HCT116 (cell line): ENCODE measurements at regions not wholly inside any gene's neighbourhood (a gene's known extent, or its start where the extent isn't known, plus 50 kb on each side); places are given as distances from the start of the nearest gene placed in this dataset.

Source experiments
- ATAC-seq: fragments of 200-7000 bp; cut with Tn5 transposase; 2 replicates; pipeline ENCODE4 v1.9.1; 2020; ENCODE audit warnings: mild to moderate bottlenecking, moderate library complexity
- BruUV-seq: library from RNA; stranded (reverse); fragments of 400-500 nt; replicated peaks from 2 replicates; lab custom pipeline; 2021; lab: Mats Ljungman, UMichigan
- CTCF ChIA-PET: fragments of 300-600 bp; sonication (Branson Sonifier 250); formaldehyde crosslinking; loops from one replicate; lab custom pipeline; 2021; ENCODE audit warnings: antibody characterized with exemption; lab: Charles Lee
- POLR2A ChIA-PET: fragments of 300-600, 350-600 bp; sonication (Branson Sonifier 250); formaldehyde crosslinking; loops from one replicate; lab custom pipeline; 2021; ENCODE audit warnings: antibody characterized with exemption; lab: Charles Lee
- RAD21 ChIA-PET, 2 experiments: fragments of 300-600 bp; sonication (Branson Sonifier 250); formaldehyde crosslinking; loops; one replicate each; lab custom pipeline; 2023; ENCODE audit warnings: low total read pairs in 2 of 2; ENCODE audit not compliant: uncharacterized antibody in 2 of 2, unreplicated experiment in 2 of 2, low non-redundant PET in 1 of 2; lab: Charles Lee
- DNase-seq: peaks from one replicate; pipeline ENCODE4 v3.0.0-alpha.2; 2010; ENCODE audit warnings: low read depth, low spot score
- H2AFZ ChIP-seq: fragments of 200-600 bp; shearing (Covaris generic), sonication (generic); 2 replicates; pipeline ENCODE4 v1.6.1; 2017; ENCODE audit warnings: low read depth, mixed run types, mixed read lengths, antibody characterized with exemption, low read length; ENCODE audit not compliant: poor library complexity, severe bottlenecking
- H3K27ac ChIP-seq: 2 replicates; pipeline ENCODE4 v1.5.1; 2012; ENCODE audit warnings: low read depth, low read length
- H3K27me3 ChIP-seq: fragments of 200-600 bp; sonication (generic); 2 replicates; pipeline ENCODE4 v1.6.1; 2016; ENCODE audit warnings: mixed run types, low read length, mixed read lengths; ENCODE audit not compliant: insufficient read depth
- H3K36me3 ChIP-seq, 2 experiments: fragments of 200-500 bp in 1 of 2; fragments of 200-600 bp in 1 of 2; sonication (Bioruptor generic) in 1 of 2; sonication (generic) in 1 of 2; 2 replicates each; pipeline versions ENCODE4 v1.5.1 to v1.6.1; 2014 to 2016; ENCODE audit warnings: low read length in 2 of 2, inconsistent platforms in 1 of 2, mixed read lengths in 1 of 2, mixed run types in 1 of 2; ENCODE audit not compliant: insufficient read depth in 2 of 2, control insufficient read depth in 1 of 2
- H3K4me1 ChIP-seq, 2 experiments: fragments of 200-600 bp in 1 of 2; sonication (generic) in 1 of 2; 2 replicates each; pipeline versions ENCODE4 v1.5.1 to v1.6.1; 2012 to 2017; ENCODE audit warnings: low read length in 2 of 2, inconsistent platforms in 1 of 2, mild to moderate bottlenecking in 1 of 2, mixed read lengths in 1 of 2, mixed run types in 1 of 2, moderate library complexity in 1 of 2; ENCODE audit not compliant: insufficient read depth in 2 of 2, control insufficient read depth in 1 of 2
- H3K4me2 ChIP-seq: fragments of 200-600 bp; sonication (generic); 2 replicates; pipeline ENCODE4 v1.6.1; 2017; ENCODE audit warnings: mixed run types, low read length, mixed read lengths
- H3K4me3 ChIP-seq, 2 experiments: fragments of 200-600 bp in 1 of 2; sonication (generic) in 1 of 2; replicated peaks in 1 of 2; 2 replicates each; pipeline ENCODE4 v1.5.1; 2011 to 2016; ENCODE audit warnings: low read length in 2 of 2, control low read depth in 1 of 2, low read depth in 1 of 2, mild to moderate bottlenecking in 1 of 2, mixed read lengths in 1 of 2, mixed run types in 1 of 2
- H3K79me2 ChIP-seq: fragments of 200-600 bp; sonication (generic); 2 replicates; pipeline ENCODE4 v1.6.1; 2017; ENCODE audit warnings: mild to moderate bottlenecking, mixed run types, low read length, moderate library complexity, mixed read lengths; ENCODE audit not compliant: insufficient read depth
- H3K9ac ChIP-seq: fragments of 200-600 bp; sonication (generic); 2 replicates; pipeline ENCODE4 v1.6.1; 2016; ENCODE audit warnings: low read length, mixed read lengths
- H3K9me2 ChIP-seq: fragments of 200-600 bp; sonication (generic), shearing (Covaris generic); 2 replicates; pipeline ENCODE4 v1.6.1; 2017; ENCODE audit warnings: mixed run types, mild to moderate bottlenecking, moderate library complexity; ENCODE audit not compliant: insufficient read depth
- H3K9me3 ChIP-seq, 2 experiments: fragments of 200-500 bp in 1 of 2; fragments of 200-600 bp in 1 of 2; sonication (Bioruptor generic) in 1 of 2; sonication (generic) in 1 of 2; 2 replicates each; pipeline ENCODE4 v1.6.1; 2014 to 2017; ENCODE audit warnings: low read length in 2 of 2, mixed read lengths in 2 of 2, inconsistent platforms in 1 of 2, low read depth in 1 of 2, mild to moderate bottlenecking in 1 of 2, mixed run types in 1 of 2, moderate library complexity in 1 of 2; ENCODE audit not compliant: control insufficient read depth in 1 of 2, insufficient read depth in 1 of 2
- H4K20me1 ChIP-seq: fragments of 200-600 bp; sonication (generic), shearing (Covaris generic); 2 replicates; pipeline ENCODE4 v1.6.1; 2017; ENCODE audit warnings: mixed run types, mild to moderate bottlenecking, moderate library complexity; ENCODE audit not compliant: insufficient read depth
- CBX3 ChIP-seq: IDR thresholded peaks from 2 replicates; pipeline ENCODE4 v1.6.1; 2012; ENCODE audit warnings: low read depth
- EGR1 ChIP-seq: IDR thresholded peaks from 2 replicates; pipeline ENCODE4 v1.6.1; 2012; ENCODE audit warnings: low read depth
- EZH2phosphoT487 ChIP-seq: fragments of 200-600 bp; IDR thresholded peaks from 2 replicates; pipeline ENCODE4 v1.6.1; 2018; ENCODE audit warnings: antibody characterized with exemption, borderline replicate concordance
- FOSL1 ChIP-seq: IDR thresholded peaks from 2 replicates; pipeline ENCODE4 v1.6.1; 2012; ENCODE audit warnings: low read depth
- JUND ChIP-seq: IDR thresholded peaks from 2 replicates; pipeline ENCODE4 v1.6.1; 2012
- POLR2AphosphoS5 ChIP-seq: IDR thresholded peaks from 2 replicates; pipeline ENCODE4 v1.6.1; 2011; ENCODE audit warnings: mild to moderate bottlenecking, low read depth, low read length, moderate library complexity
- RAD21 ChIP-seq: IDR thresholded peaks from 2 replicates; pipeline ENCODE4 v1.6.1; 2012; ENCODE audit warnings: low read depth, mild to moderate bottlenecking
- SIN3A ChIP-seq: IDR thresholded peaks from 2 replicates; pipeline ENCODE4 v1.6.1; 2012; ENCODE audit warnings: low read depth
- SP1 ChIP-seq: IDR thresholded peaks from 2 replicates; pipeline ENCODE4 v1.6.1; 2012; ENCODE audit warnings: low read depth
- SRF ChIP-seq: IDR thresholded peaks from 2 replicates; pipeline ENCODE4 v1.6.1; 2012; ENCODE audit warnings: low read depth
- ZFX ChIP-seq: fragments of 450-650 bp; IDR thresholded peaks from 2 replicates; pipeline ENCODE4 v1.6.1; 2017
- intact Hi-C: fragments of 100-400 bp; cut with micrococcal nuclease; formaldehyde crosslinking; loops from 2 replicates; pipeline ENCODE4 v1.10.0; 2022
- TF ChIP-seq, protein P1 (sequence below): IDR thresholded peaks from 2 replicates; pipeline ENCODE4 v1.6.1; 2011; ENCODE audit warnings: mild to moderate bottlenecking, low read length, moderate library complexity; ENCODE audit not compliant: insufficient replicate concordance; ENCODE audit errors: extremely low read depth
- TF ChIP-seq, protein P2 (sequence below), 3 experiments: fragments of 200-600 bp in 1 of 3; sonication (generic) in 1 of 3; IDR thresholded peaks in 2 of 3; conservative IDR thresholded peaks in 1 of 3; 2 replicates each; pipeline ENCODE4 v1.5.1; 2012 to 2017; ENCODE audit warnings: low read depth in 2 of 3, low read length in 2 of 3, antibody characterized with exemption in 1 of 3, borderline replicate concordance in 1 of 3, control low read depth in 1 of 3, mild to moderate bottlenecking in 1 of 3, mixed read lengths in 1 of 3, mixed run types in 1 of 3, moderate library complexity in 1 of 3; ENCODE audit not compliant: insufficient read depth in 1 of 3
- TF ChIP-seq, protein P3 (sequence below): IDR thresholded peaks from 2 replicates; pipeline ENCODE4 v1.6.1; 2012
- TF ChIP-seq, protein P4 (sequence below): IDR thresholded peaks from 2 replicates; pipeline ENCODE4 v1.6.1; 2012; ENCODE audit warnings: low read depth

DNA sequence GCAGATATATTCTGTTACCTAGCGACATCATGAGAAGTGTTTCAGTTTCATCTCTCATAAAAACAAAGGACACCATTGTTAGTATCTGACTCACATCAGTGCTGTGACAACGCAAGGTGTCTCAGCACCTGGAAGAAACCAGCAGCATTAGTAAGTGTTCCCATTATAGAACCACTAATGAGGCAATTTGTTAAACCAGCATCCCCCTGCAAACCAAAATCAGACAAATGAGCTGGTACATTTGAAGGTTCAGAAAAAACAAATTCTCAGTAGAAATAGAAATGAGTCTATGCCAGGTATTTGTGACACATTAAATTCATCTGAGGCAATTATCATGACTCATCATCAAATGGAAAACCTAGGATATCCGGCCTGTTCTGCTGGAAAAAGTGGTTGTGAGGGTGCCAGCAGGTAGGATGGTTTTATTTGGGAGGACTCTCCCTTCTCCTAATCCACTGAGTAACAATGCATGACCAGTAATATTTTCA is 151.7 kb downstream of the TMEM200A start (continued):
- TF ChIP-seq, protein P1, sequence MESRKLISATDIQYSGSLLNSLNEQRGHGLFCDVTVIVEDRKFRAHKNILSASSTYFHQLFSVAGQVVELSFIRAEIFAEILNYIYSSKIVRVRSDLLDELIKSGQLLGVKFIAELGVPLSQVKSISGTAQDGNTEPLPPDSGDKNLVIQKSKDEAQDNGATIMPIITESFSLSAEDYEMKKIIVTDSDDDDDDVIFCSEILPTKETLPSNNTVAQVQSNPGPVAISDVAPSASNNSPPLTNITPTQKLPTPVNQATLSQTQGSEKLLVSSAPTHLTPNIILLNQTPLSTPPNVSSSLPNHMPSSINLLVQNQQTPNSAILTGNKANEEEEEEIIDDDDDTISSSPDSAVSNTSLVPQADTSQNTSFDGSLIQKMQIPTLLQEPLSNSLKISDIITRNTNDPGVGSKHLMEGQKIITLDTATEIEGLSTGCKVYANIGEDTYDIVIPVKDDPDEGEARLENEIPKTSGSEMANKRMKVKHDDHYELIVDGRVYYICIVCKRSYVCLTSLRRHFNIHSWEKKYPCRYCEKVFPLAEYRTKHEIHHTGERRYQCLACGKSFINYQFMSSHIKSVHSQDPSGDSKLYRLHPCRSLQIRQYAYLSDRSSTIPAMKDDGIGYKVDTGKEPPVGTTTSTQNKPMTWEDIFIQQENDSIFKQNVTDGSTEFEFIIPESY = no peak
- TF ChIP-seq EGR1 (peak; percentile 31; the same call in 1 of the 2 replicates), SP1 (peak; percentile 90), SIN3A (0 out of 2 replicates have a peak, but pooled peaks have one; percentile 41), FOSL1 (peak; percentile 95), ZFX (no peak), EZH2phosphoT487 (no peak), SRF (peak; percentile 66; the same call in 1 of the 2 replicates), JUND (peak; percentile 91)
- TF ChIP-seq, protein P2, sequence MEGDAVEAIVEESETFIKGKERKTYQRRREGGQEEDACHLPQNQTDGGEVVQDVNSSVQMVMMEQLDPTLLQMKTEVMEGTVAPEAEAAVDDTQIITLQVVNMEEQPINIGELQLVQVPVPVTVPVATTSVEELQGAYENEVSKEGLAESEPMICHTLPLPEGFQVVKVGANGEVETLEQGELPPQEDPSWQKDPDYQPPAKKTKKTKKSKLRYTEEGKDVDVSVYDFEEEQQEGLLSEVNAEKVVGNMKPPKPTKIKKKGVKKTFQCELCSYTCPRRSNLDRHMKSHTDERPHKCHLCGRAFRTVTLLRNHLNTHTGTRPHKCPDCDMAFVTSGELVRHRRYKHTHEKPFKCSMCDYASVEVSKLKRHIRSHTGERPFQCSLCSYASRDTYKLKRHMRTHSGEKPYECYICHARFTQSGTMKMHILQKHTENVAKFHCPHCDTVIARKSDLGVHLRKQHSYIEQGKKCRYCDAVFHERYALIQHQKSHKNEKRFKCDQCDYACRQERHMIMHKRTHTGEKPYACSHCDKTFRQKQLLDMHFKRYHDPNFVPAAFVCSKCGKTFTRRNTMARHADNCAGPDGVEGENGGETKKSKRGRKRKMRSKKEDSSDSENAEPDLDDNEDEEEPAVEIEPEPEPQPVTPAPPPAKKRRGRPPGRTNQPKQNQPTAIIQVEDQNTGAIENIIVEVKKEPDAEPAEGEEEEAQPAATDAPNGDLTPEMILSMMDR (IDR thresholded peaks at IDR 0.05 in 2 of 3, conservative IDR thresholded peaks at IDR 0.05 in 1 of 3; ENCODE audit: borderline replicate concordance in 1 of 3, insufficient read depth in 1 of 3, low read depth in 2 of 3, low read length in 2 of 3) = no peak
- TF ChIP-seq, protein P3, sequence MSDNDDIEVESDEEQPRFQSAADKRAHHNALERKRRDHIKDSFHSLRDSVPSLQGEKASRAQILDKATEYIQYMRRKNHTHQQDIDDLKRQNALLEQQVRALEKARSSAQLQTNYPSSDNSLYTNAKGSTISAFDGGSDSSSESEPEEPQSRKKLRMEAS = peak; percentile 65; the same call in 1 of the 2 replicates

DNA sequence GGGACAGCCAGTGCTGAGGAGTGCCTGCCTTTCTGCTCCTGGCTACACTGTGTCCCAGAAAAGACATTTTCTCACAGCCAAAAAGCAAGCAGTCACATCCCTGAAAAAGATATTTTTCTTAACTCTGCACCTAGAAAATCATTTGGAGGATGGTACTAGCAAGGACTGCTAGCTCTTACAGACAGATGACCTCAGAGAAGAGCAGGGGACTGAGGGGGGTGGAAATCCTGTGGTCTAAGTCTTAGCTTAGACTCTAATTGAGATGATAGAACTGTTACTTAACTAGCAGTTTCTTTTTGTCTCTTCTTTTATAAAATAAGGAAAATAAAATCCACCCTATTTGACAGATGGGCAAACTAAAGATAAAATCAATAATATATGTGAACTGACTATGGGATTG is 152.8 kb downstream of the TMEM200A start:
- ChIA-PET CTCF (no interaction called here), POLR2A (no interaction called here)
- ATAC-seq = no peak
- no peaks in the 10 kb centered on the region for H3K27me3 ChIP-seq
- intact Hi-C loops = no loop called here
- H4K20me1 ChIP-seq = no peaks in the 10 kb centered on the region
- H3K36me3 ChIP-seq = 0 out of 4 replicates have a peak, but pooled peaks cover 0 to 4% of the 10 kb centered on the region in 2 experiments
- peaks cover 3 to 30% of the 10 kb centered on the region in 2 experiments; a peak in 3 of 4 replicates for H3K4me1 ChIP-seq
- H3K9me3 ChIP-seq = no peaks in the 10 kb centered on the region
- H3K9me2 ChIP-seq = no peaks in the 10 kb centered on the region
- no peak overlapping the region for H2AFZ ChIP-seq
- DNase-seq = no peak
- TF ChIP-seq CBX3 (no peak), RAD21 (no peak), JUND (no peak), SIN3A (no peak), EGR1 (no peak), SRF (no peak), POLR2AphosphoS5 (no peak)
- TF ChIP-seq, protein P3 = no peak
- TF ChIP-seq, protein P4, sequence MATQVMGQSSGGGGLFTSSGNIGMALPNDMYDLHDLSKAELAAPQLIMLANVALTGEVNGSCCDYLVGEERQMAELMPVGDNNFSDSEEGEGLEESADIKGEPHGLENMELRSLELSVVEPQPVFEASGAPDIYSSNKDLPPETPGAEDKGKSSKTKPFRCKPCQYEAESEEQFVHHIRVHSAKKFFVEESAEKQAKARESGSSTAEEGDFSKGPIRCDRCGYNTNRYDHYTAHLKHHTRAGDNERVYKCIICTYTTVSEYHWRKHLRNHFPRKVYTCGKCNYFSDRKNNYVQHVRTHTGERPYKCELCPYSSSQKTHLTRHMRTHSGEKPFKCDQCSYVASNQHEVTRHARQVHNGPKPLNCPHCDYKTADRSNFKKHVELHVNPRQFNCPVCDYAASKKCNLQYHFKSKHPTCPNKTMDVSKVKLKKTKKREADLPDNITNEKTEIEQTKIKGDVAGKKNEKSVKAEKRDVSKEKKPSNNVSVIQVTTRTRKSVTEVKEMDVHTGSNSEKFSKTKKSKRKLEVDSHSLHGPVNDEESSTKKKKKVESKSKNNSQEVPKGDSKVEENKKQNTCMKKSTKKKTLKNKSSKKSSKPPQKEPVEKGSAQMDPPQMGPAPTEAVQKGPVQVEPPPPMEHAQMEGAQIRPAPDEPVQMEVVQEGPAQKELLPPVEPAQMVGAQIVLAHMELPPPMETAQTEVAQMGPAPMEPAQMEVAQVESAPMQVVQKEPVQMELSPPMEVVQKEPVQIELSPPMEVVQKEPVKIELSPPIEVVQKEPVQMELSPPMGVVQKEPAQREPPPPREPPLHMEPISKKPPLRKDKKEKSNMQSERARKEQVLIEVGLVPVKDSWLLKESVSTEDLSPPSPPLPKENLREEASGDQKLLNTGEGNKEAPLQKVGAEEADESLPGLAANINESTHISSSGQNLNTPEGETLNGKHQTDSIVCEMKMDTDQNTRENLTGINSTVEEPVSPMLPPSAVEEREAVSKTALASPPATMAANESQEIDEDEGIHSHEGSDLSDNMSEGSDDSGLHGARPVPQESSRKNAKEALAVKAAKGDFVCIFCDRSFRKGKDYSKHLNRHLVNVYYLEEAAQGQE = no peak
- TF ChIP-seq, all 23 proteins: peak for 0
- RAD21 ChIA-PET = no interaction called here
- no peak overlapping the region for H3K4me3 ChIP-seq
- H3K9ac ChIP-seq = peak overlapping the region; percentile 46; the same call in 1 of the 2 replicates
- H3K79me2 ChIP-seq = no peaks in the 10 kb centered on the region
- no TSS peak for BruUV-seq
- H3K27ac ChIP-seq = peak overlapping the region; percentile 51; the same call in 1 of the 2 replicates
- H3K4me2 ChIP-seq = peak overlapping the region; percentile 59; the same call in 1 of the 2 replicates
